H1 (cell line): ENCODE measurements at regions not wholly inside any gene's neighbourhood (a gene's known extent, or its start where the extent isn't known, plus 50 kb on each side); places are given as distances from the start of the nearest gene placed in this dataset.

Experiments used
- CTCF ChIA-PET: fragments of 300-600 bp; sonication (Branson Sonifier 250); formaldehyde crosslinking; loops from one replicate; lab custom pipeline; 2021; ENCODE audit not compliant: partially characterized antibody; lab: Charles Lee
- POLR2A ChIA-PET: fragments of 300-600 bp; sonication (Branson Sonifier 250); formaldehyde crosslinking; loops from one replicate; lab custom pipeline; 2021; ENCODE audit warnings: inconsistent platforms; ENCODE audit not compliant: partially characterized antibody; lab: Charles Lee
- DNase-seq, 2 experiments: peaks; one replicate each; pipeline versions ENCODE4 v3.0.0 to v3.0.0-alpha.2; 2010 to 2022; ENCODE audit warnings: low spot score in 2 of 2, low read depth in 1 of 2, mixed read lengths in 1 of 2
- FAIRE-seq: peaks from 2 replicates; lab custom pipeline; 2011; peaks lifted over from hg19 to GRCh38; lab: Jason Lieb, UNC
- H2AFZ ChIP-seq: 2 replicates; pipeline ENCODE4 v1.8.1; 2012; ENCODE audit warnings: low read length, inconsistent platforms
- H2AK5ac ChIP-seq: 2 replicates; pipeline ENCODE4 v1.6.1; 2013; ENCODE audit warnings: low read depth, low read length
- H2BK120ac ChIP-seq: replicated peaks from 2 replicates; pipeline ENCODE3; 2013; ENCODE audit warnings: low read depth, low read length, inconsistent platforms
- H2BK12ac ChIP-seq: 2 replicates; pipeline ENCODE4 v1.6.1; 2013; ENCODE audit warnings: low read depth, low read length
- H2BK15ac ChIP-seq: 2 replicates; pipeline ENCODE4 v1.6.1; 2013; ENCODE audit warnings: low read length
- H2BK20ac ChIP-seq: 2 replicates; pipeline ENCODE4 v1.6.1; 2013; ENCODE audit warnings: low read length
- H2BK5ac ChIP-seq: 2 replicates; pipeline ENCODE4 v1.6.1; 2013; ENCODE audit warnings: low read depth, low read length
- H3K14ac ChIP-seq: 2 replicates; pipeline ENCODE4 v1.6.1; 2013; ENCODE audit warnings: inconsistent platforms; ENCODE audit not compliant: insufficient read length
- H3K18ac ChIP-seq: 2 replicates; pipeline ENCODE4 v1.6.1; 2013; ENCODE audit warnings: low read length; ENCODE audit errors: extremely low read depth
- H3K23ac ChIP-seq: 2 replicates; pipeline ENCODE4 v1.6.1; 2013; ENCODE audit warnings: inconsistent platforms; ENCODE audit not compliant: insufficient read length
- H3K23me2 ChIP-seq: 2 replicates; pipeline ENCODE4 v1.6.1; 2013; ENCODE audit warnings: low read depth, low read length
- H3K27ac ChIP-seq: 2 replicates; pipeline ENCODE4 v1.6.1; 2011; ENCODE audit warnings: low read depth, low read length, inconsistent platforms
- H3K27me3 ChIP-seq, 4 experiments: replicated peaks in 1 of 4; 1 replicate in 1 of 4; 2 replicates in 3 of 4; pipeline versions ENCODE4 v1.6.1 to v1.8.1; 2011 to 2013; ENCODE audit warnings: low read length in 3 of 4, mild to moderate bottlenecking in 3 of 4, inconsistent platforms in 2 of 4, mixed read lengths in 2 of 4, moderate library complexity in 1 of 4; ENCODE audit not compliant: control insufficient read depth in 3 of 4, insufficient read depth in 3 of 4; ENCODE audit errors: extremely low read depth in 1 of 4
- H3K36me3 ChIP-seq, 4 experiments: 2 replicates each; pipeline versions ENCODE4 v1.6.1 to v1.8.1; 2011 to 2013; ENCODE audit warnings: mild to moderate bottlenecking in 4 of 4, low read length in 3 of 4, moderate library complexity in 2 of 4, control low read depth in 1 of 4, inconsistent platforms in 1 of 4; ENCODE audit not compliant: insufficient read depth in 4 of 4, control insufficient read depth in 2 of 4
- H3K4ac ChIP-seq: replicated peaks from 2 replicates; pipeline ENCODE3; 2013; ENCODE audit warnings: low read length, low read depth, mixed read lengths, inconsistent platforms; ENCODE audit not compliant: insufficient read length
- H3K4me1 ChIP-seq, 4 experiments: replicated peaks in 1 of 4; 1 replicate in 1 of 4; 2 replicates in 3 of 4; pipeline versions ENCODE4 v1.6.1 to v1.8.1; 2011 to 2013; ENCODE audit warnings: low read length in 3 of 4, inconsistent platforms in 2 of 4, mixed read lengths in 1 of 4; ENCODE audit not compliant: insufficient read depth in 4 of 4, control insufficient read depth in 3 of 4
- H3K4me2 ChIP-seq, 2 experiments: 2 replicates each; pipeline versions ENCODE4 v1.6.1 to v1.8.1; 2011 to 2013; ENCODE audit warnings: low read depth in 2 of 2, low read length in 2 of 2, control low read depth in 1 of 2, inconsistent platforms in 1 of 2, mild to moderate bottlenecking in 1 of 2; ENCODE audit not compliant: insufficient read depth in 1 of 2
- H3K4me3 ChIP-seq, 4 experiments: fragments of 200-600, 300-600 bp in 1 of 4; sonication (generic), shearing (Covaris generic), sonication (Bioruptor Twin) in 1 of 4; 2 replicates each; pipeline versions ENCODE4 v1.5.1 to v1.8.1; 2011 to 2016; ENCODE audit warnings: low read length in 4 of 4, low read depth in 3 of 4, control low read depth in 2 of 4, inconsistent platforms in 2 of 4, mild to moderate bottlenecking in 2 of 4, mixed read lengths in 1 of 4, moderate library complexity in 1 of 4; ENCODE audit not compliant: insufficient read depth in 2 of 4; ENCODE audit errors: extremely low read depth in 1 of 4
- H3K56ac ChIP-seq: replicated peaks from 2 replicates; pipeline ENCODE3; 2013; ENCODE audit warnings: low read depth, mild to moderate bottlenecking, mixed read lengths, low read length, inconsistent platforms; ENCODE audit not compliant: insufficient read length
- H3K79me1 ChIP-seq: 2 replicates; pipeline ENCODE4 v1.6.1; 2013; ENCODE audit warnings: low read depth, low read length, control low read depth
- H3K79me2 ChIP-seq, 2 experiments: 2 replicates each; pipeline versions ENCODE4 v1.6.1 to v1.8.1; 2012 to 2013; ENCODE audit warnings: low read length in 2 of 2, mild to moderate bottlenecking in 2 of 2, inconsistent platforms in 1 of 2; ENCODE audit not compliant: insufficient read depth in 2 of 2, control insufficient read depth in 1 of 2
- H3K9ac ChIP-seq, 4 experiments: replicated peaks in 1 of 4; 1 replicate in 1 of 4; 2 replicates in 3 of 4; pipeline versions ENCODE4 v1.6.1 to v1.8.1; 2011 to 2013; ENCODE audit warnings: low read depth in 3 of 4, low read length in 3 of 4, control low read depth in 2 of 4, mild to moderate bottlenecking in 2 of 4, moderate library complexity in 2 of 4, inconsistent platforms in 1 of 4; ENCODE audit errors: extremely low read depth in 1 of 4
- H3K9me3 ChIP-seq, 2 experiments: 2 replicates each; pipeline versions ENCODE4 v1.6.1 to v1.8.1; 2012 to 2013; ENCODE audit warnings: mild to moderate bottlenecking in 2 of 2, moderate library complexity in 2 of 2, control low read depth in 1 of 2, inconsistent platforms in 1 of 2, low read depth in 1 of 2, low read length in 1 of 2, mixed read lengths in 1 of 2; ENCODE audit not compliant: insufficient read depth in 2 of 2
- H4K20me1 ChIP-seq, 2 experiments: replicated peaks in 1 of 2; 2 replicates each; pipeline versions ENCODE3 to v1.8.1; 2011 to 2013; ENCODE audit warnings: inconsistent platforms in 2 of 2, low read length in 2 of 2, mild to moderate bottlenecking in 1 of 2; ENCODE audit not compliant: insufficient read depth in 2 of 2, control insufficient read depth in 1 of 2
- H4K5ac ChIP-seq: 2 replicates; pipeline ENCODE4 v1.6.1; 2013; ENCODE audit warnings: low read length, low read depth, mixed read lengths, inconsistent platforms; ENCODE audit not compliant: insufficient read length
- H4K8ac ChIP-seq: 2 replicates; pipeline ENCODE4 v1.8.0; 2013; ENCODE audit warnings: mild to moderate bottlenecking, moderate library complexity, low read length, inconsistent platforms; ENCODE audit not compliant: insufficient read depth; ENCODE audit errors: extremely low read depth
- H4K91ac ChIP-seq: replicated peaks from 2 replicates; pipeline ENCODE3; 2013; ENCODE audit warnings: low read length, mixed read lengths, inconsistent platforms; ENCODE audit not compliant: insufficient read length
- EZH2 ChIP-seq: fragments of 200-600 bp; sonication (generic); IDR thresholded peaks from 2 replicates; pipeline ENCODE4 v1.7.1; 2012; ENCODE audit warnings: low read depth, mild to moderate bottlenecking, moderate library complexity, low read length, inconsistent platforms; ENCODE audit not compliant: severe bottlenecking
- POLR2AphosphoS5 ChIP-seq: IDR thresholded peaks from 2 replicates; pipeline ENCODE4 v1.6.1; 2011; ENCODE audit warnings: low read depth, low read length
- SIRT6 ChIP-seq: IDR thresholded peaks from one replicate; pipeline ENCODE4 v1.7.1; 2012; ENCODE audit warnings: low read length, inconsistent platforms
- SP4 ChIP-seq: IDR thresholded peaks from 2 replicates; pipeline ENCODE4 v1.6.1; 2012; ENCODE audit warnings: low read length, inconsistent platforms
- SUZ12 ChIP-seq: fragments of 200-600 bp; sonication (generic); IDR thresholded peaks from 2 replicates; pipeline ENCODE4 v1.6.1; 2012; ENCODE audit warnings: mild to moderate bottlenecking, inconsistent platforms, low read length, moderate library complexity, mixed read lengths
- TBP ChIP-seq: IDR thresholded peaks from 2 replicates; pipeline ENCODE4 v1.6.1; 2011; ENCODE audit warnings: low read depth, low read length, improper control_type of control experiment
- TEAD4 ChIP-seq: IDR thresholded peaks from 2 replicates; pipeline ENCODE4 v1.6.1; 2012; ENCODE audit warnings: low read depth, low read length, inconsistent platforms, mixed read lengths
- WGBS, 2 experiments: shearing (Covaris generic) in 1 of 2; methylation state at CpG; one replicate each; pipeline versions ENCODE4 v1.1.6 to v1.1.7; 2013 to 2015; ENCODE audit warnings: low lambda C conversion rate in 2 of 2, mixed read lengths in 2 of 2, inconsistent platforms in 1 of 2, low coverage in 1 of 2, missing lambda C conversion rate in 1 of 2; ENCODE audit not compliant: insufficient replicate concordance in 2 of 2, insufficient coverage in 1 of 2, insufficient read length in 1 of 2; ENCODE audit errors: extremely low coverage in 1 of 2, missing lambda C conversion rate in 1 of 2; 5-methylcytosine and 5-hydroxymethylcytosine counted together

DNA sequence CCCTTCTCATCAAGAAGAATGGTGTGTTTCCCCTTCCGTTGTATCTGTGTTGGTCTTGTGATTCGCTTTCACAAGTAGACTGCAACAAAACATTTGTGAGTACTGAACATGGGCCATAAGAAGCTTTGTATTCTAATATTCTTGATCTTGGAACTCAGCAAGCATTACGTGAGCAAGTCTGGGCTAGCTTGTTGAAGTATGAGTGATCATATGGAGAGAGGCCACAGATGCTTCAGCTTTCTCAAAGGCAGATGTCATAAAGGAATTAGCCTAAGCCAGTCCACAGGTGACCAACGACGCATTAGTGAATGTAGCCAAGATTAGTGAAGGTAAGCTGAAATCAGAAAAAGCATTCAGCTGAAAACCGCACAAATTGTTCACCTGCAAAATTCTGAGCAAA lies 609.6 kb upstream of the NEGR1 start:
- no peak overlapping the region for H3K23ac ChIP-seq
- H3K23me2 ChIP-seq, result no peaks in the 10 kb centered on the region; the same call in 1 of the 2 replicates
- WGBS, 2 experiments, result 91% methylated on average over 6 of the region's 6 CpGs; no CpG with 5 or more reads in 1 of the 2 experiments

More for the DNA sequence above, 609.6 kb upstream of the NEGR1 start:
- H2BK15ac ChIP-seq, result no peak overlapping the region
- H3K27ac ChIP-seq, result no peak overlapping the region
- H4K5ac ChIP-seq, result no peak overlapping the region
- no peak overlapping the region for H4K8ac ChIP-seq
- H3K27me3 ChIP-seq, result no peaks in the 10 kb centered on the region
- H3K14ac ChIP-seq, result no peak overlapping the region
- no peaks in the 10 kb centered on the region for H3K4me1 ChIP-seq
- no peak overlapping the region for H2BK120ac ChIP-seq
- DNase-seq (no peak), FAIRE-seq (no peak)
- no peak overlapping the region for H3K4me2 ChIP-seq
- no peak overlapping the region for H2BK20ac ChIP-seq
- no peak overlapping the region for H3K56ac ChIP-seq
- no peak overlapping the region for H2BK12ac ChIP-seq
- no peaks in the 10 kb centered on the region for H3K79me1 ChIP-seq
- H3K4ac ChIP-seq, result no peak overlapping the region
- CTCF ChIA-PET, result interaction anchor here (1.3 kb wide), 1 partner anchor 17 kb away, joined by 4 read pairs; no protein-coding TSS in a partner anchor
- H3K9me3 ChIP-seq, result no peaks in the 10 kb centered on the region
- H3K36me3 ChIP-seq, result no peaks in the 10 kb centered on the region
- POLR2A ChIA-PET, result no interaction called here
- H2BK5ac ChIP-seq, result no peak overlapping the region
- no peak overlapping the region for H2AFZ ChIP-seq
- H3K4me3 ChIP-seq, result no peak overlapping the region
- no peak overlapping the region for H4K91ac ChIP-seq
- no peaks in the 10 kb centered on the region for H4K20me1 ChIP-seq
- H3K18ac ChIP-seq, result no peak overlapping the region
- TF ChIP-seq TEAD4 (no peak), EZH2 (no peak), SP4 (no peak), SUZ12 (no peak), SIRT6 (no peak), TBP (no peak), POLR2AphosphoS5 (no peak)
- no peak overlapping the region for H3K9ac ChIP-seq
- H3K79me2 ChIP-seq, result no peaks in the 10 kb centered on the region
- no peak overlapping the region for H2AK5ac ChIP-seq
